Subcutaneous abdominal adipose tissue (tissue), 5 donors: ENCODE measurements at regions not wholly inside any gene's neighbourhood (a gene's known extent, or its start where the extent isn't known, plus 50 kb on each side); places are given as distances from the start of the nearest gene placed in this dataset.
"Not testable (repeated sequence)": the region's sequence is repeated elsewhere in the genome, so short reads cannot be mapped to it uniquely, and the experiment has no call there.

Experiments used
- H3K27ac ChIP-seq: one replicate; pipeline ENCODE4 v1.7.0; 2013; ENCODE audit warnings: low read depth, mild to moderate bottlenecking, inconsistent platforms, low read length, moderate library complexity
- H3K27me3 ChIP-seq, 5 donors: one replicate each; pipeline ENCODE4 v1.7.0; 2013; ENCODE audit warnings: low read length in 5 of 5, inconsistent platforms in 1 of 5; ENCODE audit not compliant: control insufficient read depth in 5 of 5, insufficient read depth in 4 of 5
- H3K36me3 ChIP-seq, 5 donors: one replicate each; pipeline ENCODE4 v1.7.0; 2013; ENCODE audit warnings: low read length in 5 of 5; ENCODE audit not compliant: control insufficient read depth in 5 of 5, insufficient read depth in 5 of 5
- H3K4me1 ChIP-seq, 5 donors: one replicate each; pipeline ENCODE4 v1.7.0; 2013; ENCODE audit warnings: low read length in 5 of 5, mild to moderate bottlenecking in 3 of 5, moderate library complexity in 1 of 5; ENCODE audit not compliant: control insufficient read depth in 5 of 5, insufficient read depth in 5 of 5
- H3K4me3 ChIP-seq, 5 donors: one replicate each; pipeline ENCODE4 v1.7.0; 2013; ENCODE audit warnings: low read length in 5 of 5, low read depth in 1 of 5
- H3K9ac ChIP-seq, 5 donors: one replicate each; pipeline ENCODE4 v1.7.0; 2013; ENCODE audit warnings: low read length in 5 of 5, mild to moderate bottlenecking in 4 of 5, moderate library complexity in 3 of 5
- H3K9me3 ChIP-seq, 5 donors: one replicate each; pipeline ENCODE4 v1.7.0; 2013; ENCODE audit warnings: low read length in 5 of 5; ENCODE audit not compliant: control insufficient read depth in 5 of 5
- donor health status: healthy.
- donor health status: healthy.
- donor health status: healthy.
- donor health status: healthy.
- donor health status: healthy.

DNA sequence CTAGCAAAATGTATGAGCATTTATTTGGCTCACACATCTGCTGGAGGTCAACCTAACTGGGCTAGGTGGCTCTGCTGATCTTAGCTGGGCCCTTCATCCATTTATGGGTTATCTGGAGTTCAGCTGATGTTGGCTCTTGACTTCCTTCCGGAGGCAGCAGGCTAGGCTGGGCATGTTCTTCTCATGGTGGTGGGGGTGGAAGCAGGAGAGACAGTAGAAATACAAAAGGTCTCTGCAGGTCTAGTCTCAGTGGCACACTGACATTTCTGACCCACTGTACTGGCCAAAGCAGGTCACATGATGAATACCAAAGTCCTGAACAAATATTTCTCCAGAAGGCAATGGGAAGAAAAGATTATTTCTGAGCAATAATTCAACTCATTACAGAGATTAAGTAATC, 334.6 kb downstream of the CRPPA start:
- Histone ChIP-seq H3K36me3 (no peaks in the 10 kb centered on the region), H3K4me1 (peaks cover 0 to 4% (median 3%) of the 10 kb centered on the region in 5 donors), H3K4me3 (no peak overlapping the region), H3K9me3 (no peaks in the 10 kb centered on the region), H3K27ac (no peak overlapping the region), H3K9ac (no peak overlapping the region), H3K27me3 (no peaks in the 10 kb centered on the region)

DNA sequence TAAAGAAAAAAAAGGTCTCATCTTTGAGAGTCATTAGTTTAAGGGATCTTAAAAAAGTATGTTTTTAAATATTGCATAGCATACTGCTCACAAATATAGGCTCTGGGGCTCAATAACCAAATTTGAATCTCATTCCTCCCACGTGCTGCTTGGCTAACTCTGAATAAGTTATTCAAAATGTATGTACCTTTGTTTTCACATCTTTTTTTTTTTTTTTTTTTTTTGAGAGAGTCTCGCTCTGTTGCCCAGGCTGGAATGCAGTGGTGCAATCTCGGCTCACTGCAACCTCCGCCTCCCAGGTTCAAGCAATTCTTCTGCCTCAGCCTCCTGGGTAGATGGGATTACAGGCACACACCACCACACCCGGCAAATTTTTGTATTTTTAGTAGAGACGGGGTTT, 335.6 kb downstream of the CRPPA start:
- H3K27me3 ChIP-seq, H3K36me3 ChIP-seq, H3K27ac ChIP-seq, H3K9ac ChIP-seq, H3K4me1 ChIP-seq, H3K9me3 ChIP-seq, H3K4me3 ChIP-seq: not testable (repeated sequence)

DNA sequence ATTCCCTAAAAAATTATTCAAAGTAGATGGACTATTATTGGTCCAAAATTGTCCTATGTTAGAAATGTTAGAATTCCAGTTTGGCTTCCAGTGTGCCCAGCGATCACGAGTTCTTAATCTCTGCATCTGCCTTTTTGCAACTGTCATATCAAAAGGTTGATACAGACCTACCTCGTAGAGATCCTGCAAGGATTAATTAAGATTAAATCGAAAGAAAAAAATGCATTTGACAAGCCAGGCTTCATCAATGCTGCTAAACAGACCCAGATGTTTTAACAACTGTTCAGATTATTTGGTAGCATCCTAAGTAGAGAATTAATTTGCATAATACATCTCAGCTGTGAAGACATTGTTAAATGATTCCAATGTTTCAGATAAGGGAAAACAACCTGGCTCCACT, 336.5 kb downstream of the CRPPA start:
- Histone ChIP-seq H3K4me1 (peaks cover 0 to 3% (median 0%) of the 10 kb centered on the region in 5 donors), H3K36me3 (no peaks in the 10 kb centered on the region), H3K27me3 (no peaks in the 10 kb centered on the region), H3K4me3 (no peak overlapping the region), H3K9me3 (no peaks in the 10 kb centered on the region), H3K9ac (no peak overlapping the region), H3K27ac (no peak overlapping the region)

DNA sequence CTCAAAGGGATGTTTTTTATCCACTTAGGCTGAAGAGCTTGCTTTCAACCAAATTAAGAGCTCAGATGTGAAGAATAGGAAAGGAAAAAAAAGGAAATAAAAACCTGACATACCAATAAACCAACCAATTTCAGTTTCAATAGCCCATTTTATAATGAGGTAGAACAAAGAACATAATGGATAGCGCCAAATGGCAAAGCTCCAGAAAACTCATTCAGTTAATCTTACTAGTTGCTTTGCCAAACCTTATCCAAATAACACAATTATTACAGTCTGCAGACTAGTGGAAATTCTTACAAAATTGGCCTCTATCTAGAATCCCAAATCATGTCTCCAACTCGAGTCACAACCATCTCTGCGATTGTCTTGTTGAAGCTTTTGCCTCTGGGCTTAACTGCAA, 337.0 kb downstream of the CRPPA start:
- no peaks in the 10 kb centered on the region for H3K36me3 ChIP-seq
- no peaks in the 10 kb centered on the region for H3K27me3 ChIP-seq
- no peak overlapping the region for H3K9ac ChIP-seq
- H3K4me1 ChIP-seq: peaks cover 0 to 3% (median 0%) of the 10 kb centered on the region in 5 donors
- H3K4me3 ChIP-seq: no peak overlapping the region
- H3K27ac ChIP-seq: no peak overlapping the region
- H3K9me3 ChIP-seq: no peaks in the 10 kb centered on the region

- Histone ChIP-seq H3K9ac (no peak overlapping the region), H3K4me3 (no peak overlapping the region), H3K4me1 (peaks cover 0 to 3% (median 0%) of the 10 kb centered on the region in 5 donors), H3K27ac (no peak overlapping the region), H3K9me3 (no peaks in the 10 kb centered on the region), H3K36me3 (no peaks in the 10 kb centered on the region), H3K27me3 (no peaks in the 10 kb centered on the region)
Observed at GRCh38 chr7:16083931-16084330, 337.4 kb downstream of the CRPPA start.

DNA sequence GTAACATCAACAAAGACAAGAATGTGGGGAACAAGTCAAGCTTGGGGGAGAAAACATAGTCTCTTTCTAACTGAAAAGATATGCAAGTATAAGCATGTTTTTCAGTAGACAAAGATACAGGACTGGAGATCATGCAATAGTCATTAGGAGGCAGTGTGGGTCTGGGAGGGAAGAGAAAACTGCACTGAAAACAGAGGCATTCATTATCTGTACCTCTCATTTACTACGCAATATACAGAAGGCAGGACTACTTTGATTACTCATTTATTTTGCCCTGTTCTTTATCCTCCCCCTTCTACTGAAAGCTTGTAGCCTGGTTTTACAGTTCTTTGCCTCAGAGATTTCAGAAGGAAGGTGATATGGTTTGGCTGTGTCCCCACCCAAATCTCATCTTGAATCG, 341.2 kb downstream of the CRPPA start:
- peaks cover 0 to 3% (median 0%) of the 10 kb centered on the region in 5 donors for H3K4me1 ChIP-seq
- no peak overlapping the region for H3K27ac ChIP-seq
- no peak overlapping the region for H3K9ac ChIP-seq
- H3K9me3 ChIP-seq: no peaks in the 10 kb centered on the region
- no peaks in the 10 kb centered on the region for H3K36me3 ChIP-seq
- H3K27me3 ChIP-seq: no peaks in the 10 kb centered on the region
- no peak overlapping the region for H3K4me3 ChIP-seq

DNA sequence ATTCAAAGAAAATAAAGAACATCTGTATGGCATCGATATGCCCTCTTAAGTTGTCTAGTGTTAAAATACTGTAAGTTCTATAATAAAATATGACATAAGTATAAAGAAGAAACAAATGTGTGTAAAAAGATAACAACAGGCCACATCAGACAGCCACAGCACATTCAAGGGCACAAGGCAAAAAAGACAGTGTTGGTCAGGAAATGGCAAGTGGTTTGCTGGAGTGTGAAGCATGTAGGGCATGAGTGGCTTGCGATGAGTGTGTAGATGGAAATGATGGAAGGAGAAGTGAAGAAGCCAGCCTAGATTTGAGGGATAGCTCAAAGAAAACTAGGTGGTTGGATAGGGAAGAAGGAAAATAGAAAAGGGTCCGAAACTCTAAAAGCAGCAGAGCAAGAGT, 341.6 kb downstream of the CRPPA start:
- Histone ChIP-seq H3K27ac (no peak overlapping the region), H3K4me3 (no peak overlapping the region), H3K27me3 (no peaks in the 10 kb centered on the region), H3K36me3 (no peaks in the 10 kb centered on the region), H3K9me3 (no peaks in the 10 kb centered on the region), H3K9ac (no peak overlapping the region), H3K4me1 (peaks cover 0 to 3% (median 0%) of the 10 kb centered on the region in 5 donors)

- no peaks in the 10 kb centered on the region for H3K9me3 ChIP-seq
- no peaks in the 10 kb centered on the region for H3K27me3 ChIP-seq
- no peaks in the 10 kb centered on the region for H3K36me3 ChIP-seq
- H3K4me1 ChIP-seq: no peaks in the 10 kb centered on the region
- H3K4me3 ChIP-seq: no peak overlapping the region
- H3K9ac ChIP-seq: no peak overlapping the region
- no peak overlapping the region for H3K27ac ChIP-seq
Observed at GRCh38 chr7:16078076-16078952, 343.0 kb downstream of the CRPPA start.

- H3K27ac ChIP-seq: peak overlapping the region; percentile 42
Observed at GRCh38 chr7:16071246-16071857, 350.0 kb downstream of the CRPPA start.

GRCh38 chr7:16070806-16071205, 350.5 kb downstream of the CRPPA start:
- no peaks in the 10 kb centered on the region for H3K9me3 ChIP-seq
- H3K27ac ChIP-seq: peak overlapping the region; percentile 42
- H3K27me3 ChIP-seq: no peaks in the 10 kb centered on the region
- H3K4me3 ChIP-seq: peak overlapping the region in 2 of 5 donors; percentile 19 to 37
- H3K4me1 ChIP-seq: peaks cover 0 to 24% (median 5%) of the 10 kb centered on the region in 5 donors
- no peaks in the 10 kb centered on the region for H3K36me3 ChIP-seq
- peak overlapping the region in 1 of 5 donors; percentile 16 for H3K9ac ChIP-seq

More at GRCh38 chr7:16071246-16071857, 350.0 kb downstream of the CRPPA start:
- no peaks in the 10 kb centered on the region for H3K9me3 ChIP-seq
- H3K27me3 ChIP-seq: no peaks in the 10 kb centered on the region
- H3K9ac ChIP-seq: peak overlapping the region in 1 of 5 donors; percentile 16
- peak overlapping the region in 2 of 5 donors; percentile 19 to 37 for H3K4me3 ChIP-seq
- H3K4me1 ChIP-seq: peaks cover 0 to 20% (median 5%) of the 10 kb centered on the region in 5 donors
- no peaks in the 10 kb centered on the region for H3K36me3 ChIP-seq
